AG10803 (cell line): ENCODE measurements at regions not wholly inside any gene's neighbourhood (a gene's known extent, or its start where the extent isn't known, plus 50 kb on each side); places are given as distances from the start of the nearest gene placed in this dataset.

Experiments used
- DNase-seq: peaks from one replicate; pipeline ENCODE4 v3.0.0; 2010; ENCODE audit warnings: low read depth
- H3K4me3 ChIP-seq: 2 replicates; pipeline ENCODE4 v1.5.1; 2011; ENCODE audit warnings: mild to moderate bottlenecking, low read length, control low read depth
- TF ChIP-seq, protein P1 (sequence below): conservative IDR thresholded peaks from 2 replicates; pipeline ENCODE4 v1.5.1; 2011; ENCODE audit warnings: mild to moderate bottlenecking, low read length, control low read depth, inconsistent platforms

DNA sequence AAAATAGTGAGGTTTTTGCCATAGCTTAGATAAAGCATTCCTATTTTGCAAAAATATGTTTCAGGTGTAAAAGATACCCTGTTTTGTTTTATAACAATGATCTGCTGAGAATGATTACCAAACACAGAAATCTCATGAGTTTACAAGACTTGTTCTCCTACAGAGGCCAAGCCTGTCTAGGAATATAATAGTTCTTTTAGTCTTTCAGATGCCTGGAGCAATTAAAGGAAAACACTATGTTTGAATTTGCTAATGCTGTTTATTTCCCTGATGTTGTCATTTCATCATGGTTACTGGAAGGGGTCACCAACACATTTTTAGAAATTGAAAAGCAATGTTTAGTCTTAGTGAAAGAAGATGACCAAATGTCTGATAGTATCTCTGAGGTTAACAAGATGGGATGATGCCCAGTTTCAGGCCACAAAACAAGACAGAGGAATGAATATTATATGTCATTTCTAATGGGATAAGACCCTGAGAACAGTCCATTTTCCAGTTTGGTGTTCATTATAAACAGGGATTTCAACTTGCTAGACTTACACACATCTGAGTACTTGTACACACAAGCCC is 559.9 kb downstream of the INHBA start:
- DNase-seq: peak; percentile 65
- TF ChIP-seq, protein P1, sequence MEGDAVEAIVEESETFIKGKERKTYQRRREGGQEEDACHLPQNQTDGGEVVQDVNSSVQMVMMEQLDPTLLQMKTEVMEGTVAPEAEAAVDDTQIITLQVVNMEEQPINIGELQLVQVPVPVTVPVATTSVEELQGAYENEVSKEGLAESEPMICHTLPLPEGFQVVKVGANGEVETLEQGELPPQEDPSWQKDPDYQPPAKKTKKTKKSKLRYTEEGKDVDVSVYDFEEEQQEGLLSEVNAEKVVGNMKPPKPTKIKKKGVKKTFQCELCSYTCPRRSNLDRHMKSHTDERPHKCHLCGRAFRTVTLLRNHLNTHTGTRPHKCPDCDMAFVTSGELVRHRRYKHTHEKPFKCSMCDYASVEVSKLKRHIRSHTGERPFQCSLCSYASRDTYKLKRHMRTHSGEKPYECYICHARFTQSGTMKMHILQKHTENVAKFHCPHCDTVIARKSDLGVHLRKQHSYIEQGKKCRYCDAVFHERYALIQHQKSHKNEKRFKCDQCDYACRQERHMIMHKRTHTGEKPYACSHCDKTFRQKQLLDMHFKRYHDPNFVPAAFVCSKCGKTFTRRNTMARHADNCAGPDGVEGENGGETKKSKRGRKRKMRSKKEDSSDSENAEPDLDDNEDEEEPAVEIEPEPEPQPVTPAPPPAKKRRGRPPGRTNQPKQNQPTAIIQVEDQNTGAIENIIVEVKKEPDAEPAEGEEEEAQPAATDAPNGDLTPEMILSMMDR: no peak
- H3K4me3 ChIP-seq: no peak overlapping the region

DNA sequence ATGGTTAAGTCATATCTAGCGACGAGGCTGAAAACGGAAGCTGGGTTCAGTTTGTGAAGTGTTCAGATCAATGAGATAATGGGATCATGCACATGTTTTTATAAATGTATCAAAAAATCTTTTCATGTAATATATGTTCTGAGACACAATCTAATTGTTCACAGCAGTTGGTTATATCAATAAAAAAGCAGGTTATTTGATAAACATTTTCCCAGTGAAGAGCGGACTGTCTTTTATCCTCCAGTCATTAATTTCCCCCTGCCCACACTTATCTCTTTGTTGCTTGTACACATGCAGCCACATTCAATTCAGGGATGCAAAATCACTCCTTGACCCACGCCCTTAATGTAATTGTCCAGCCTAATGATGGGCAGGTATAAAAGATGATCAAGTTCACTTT is 563.1 kb downstream of the INHBA start:
- TF ChIP-seq, protein P1: no peak

DNA sequence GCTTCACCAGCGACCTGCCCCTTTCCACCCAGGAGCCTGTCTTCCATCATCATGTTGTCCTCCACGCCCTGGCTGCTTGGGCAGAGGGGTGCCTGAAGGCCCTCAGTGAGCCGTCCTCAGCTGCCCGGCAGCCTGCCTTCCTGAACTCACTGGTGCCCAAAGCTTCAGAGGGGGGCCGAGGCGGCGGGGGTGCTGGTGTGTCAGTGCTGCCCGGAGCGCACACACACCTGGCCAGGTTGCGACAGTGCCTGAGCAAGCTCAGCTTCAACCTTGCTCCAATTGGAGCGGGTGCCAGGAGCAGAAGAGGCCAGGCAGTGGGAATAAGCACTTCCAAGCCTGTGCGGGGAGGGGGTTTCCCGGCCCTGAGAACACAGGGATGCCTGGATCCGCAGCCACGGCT is 566.3 kb downstream of the INHBA start:
- TF ChIP-seq, protein P1: no peak
- no peak for DNase-seq
- H3K4me3 ChIP-seq: no peak overlapping the region

More for the DNA sequence above, 563.1 kb downstream of the INHBA start:
- no peak overlapping the region for H3K4me3 ChIP-seq
- no peak for DNase-seq

DNA sequence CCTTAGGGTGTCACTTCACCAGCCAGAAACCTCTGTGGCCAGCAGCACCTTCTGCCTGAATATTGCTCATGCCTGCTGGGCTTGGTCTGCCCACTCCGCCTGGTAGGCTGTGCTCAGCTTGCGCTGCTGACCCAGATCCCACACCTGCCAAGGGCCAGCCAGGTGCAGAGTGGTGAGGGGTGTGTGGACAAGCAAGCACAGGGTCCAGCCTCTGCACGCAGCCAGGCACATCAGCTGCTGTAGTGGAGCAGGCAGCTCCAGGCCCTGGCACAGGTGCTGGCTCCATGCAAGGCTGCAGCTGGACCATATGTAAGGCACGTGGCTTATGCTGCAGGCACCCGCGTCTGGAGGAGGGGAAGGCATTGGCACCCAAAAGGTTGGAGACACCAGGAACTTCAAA is 567.4 kb downstream of the INHBA start:
- TF ChIP-seq, protein P1: no peak
- DNase-seq: no peak
- no peak overlapping the region for H3K4me3 ChIP-seq

DNA sequence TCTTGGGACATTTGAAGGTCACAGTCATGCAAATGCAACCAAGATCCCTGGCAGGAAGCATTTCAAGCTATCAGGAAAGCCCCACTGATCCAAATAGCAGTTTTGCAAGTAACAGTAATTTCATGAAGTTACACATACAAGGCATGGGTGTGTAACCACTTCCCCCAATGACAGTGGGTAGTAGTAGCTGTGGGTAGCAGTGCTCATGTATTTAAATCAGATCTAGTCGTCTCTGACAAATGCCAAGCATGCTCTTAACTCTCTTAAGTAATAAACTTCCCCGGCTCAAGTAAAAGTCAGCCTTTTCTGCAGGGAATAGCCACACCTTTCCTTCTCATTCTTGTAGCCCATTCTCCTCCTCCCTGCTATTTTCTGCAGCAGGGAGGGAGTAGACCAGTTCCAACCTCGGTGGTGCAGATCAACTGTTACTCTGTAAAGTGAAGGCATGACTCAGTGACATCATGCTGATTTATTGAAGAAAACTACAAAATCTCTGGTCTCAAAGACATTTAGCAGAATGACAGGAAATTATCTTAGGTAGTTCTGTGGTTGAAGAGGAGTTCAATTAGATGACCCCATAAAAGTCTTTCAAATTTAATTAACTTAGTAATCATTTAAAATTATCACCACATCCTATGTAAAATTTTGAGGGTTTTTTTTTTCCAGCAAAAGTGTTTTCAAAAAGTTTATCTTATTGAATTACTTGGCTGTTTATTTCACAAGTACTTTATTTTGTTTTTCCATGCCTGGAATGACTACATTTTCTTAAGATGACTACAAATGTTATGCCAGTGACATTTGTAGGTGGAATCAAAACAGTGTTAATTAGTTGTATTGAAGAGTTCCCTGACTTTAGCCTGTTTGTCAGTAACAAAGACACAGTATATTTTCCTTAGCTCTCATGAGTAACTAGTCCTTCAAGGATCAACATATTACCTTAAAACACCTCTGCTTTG is 568.3 kb downstream of the INHBA start:
- TF ChIP-seq, protein P1: no peak
- H3K4me3 ChIP-seq: no peak overlapping the region
- peak; percentile 35 for DNase-seq

DNA sequence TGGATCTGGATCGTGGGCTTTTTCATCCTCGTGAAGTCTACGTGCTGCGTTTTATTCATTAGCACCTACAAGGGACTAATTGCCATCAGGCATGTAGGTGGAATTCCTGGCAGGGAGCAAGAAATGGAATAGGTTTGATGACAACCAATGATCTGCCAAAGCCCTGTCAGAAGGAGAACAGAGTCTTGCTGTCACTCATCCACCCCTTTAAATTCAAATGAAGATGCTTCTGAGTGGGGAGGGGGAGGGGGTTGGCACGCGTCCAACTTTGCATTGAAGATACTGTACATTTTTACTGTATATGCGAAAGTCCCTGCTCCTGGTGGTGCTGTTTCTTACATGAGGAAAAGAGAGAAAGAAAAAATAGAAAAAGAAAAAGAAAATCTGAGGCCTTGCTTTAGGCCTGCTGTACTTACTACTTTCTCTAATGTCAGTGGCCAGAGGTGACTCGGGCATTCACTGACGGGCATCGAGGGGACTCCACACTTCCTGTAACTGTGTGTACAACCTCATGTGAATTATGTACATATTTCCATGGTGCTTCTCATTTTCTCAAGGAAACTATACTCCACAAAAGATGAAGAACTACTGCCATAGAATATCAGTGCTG is 569.1 kb downstream of the INHBA start:
- DNase-seq: no peak
- TF ChIP-seq, protein P1: no peak
- no peak overlapping the region for H3K4me3 ChIP-seq
